PC-3 (cell line): ENCODE measurements at regions not wholly inside any gene's neighbourhood (a gene's known extent, or its start where the extent isn't known, plus 50 kb on each side); places are given as distances from the start of the nearest gene placed in this dataset.
"Not testable (repeated sequence)": the region's sequence is repeated elsewhere in the genome, so short reads cannot be mapped to it uniquely, and the experiment has no call there.

Experiments
- ATAC-seq: fragments of 200-7000 bp; cut with Tn5 transposase; 2 replicates; pipeline ENCODE4 v1.9.1; 2020; ENCODE audit warnings: mild to moderate bottlenecking, moderate library complexity
- BruUV-seq: library from RNA; stranded (reverse); fragments of 400-500 nt; replicated peaks from 2 replicates; lab custom pipeline; 2021; lab: Mats Ljungman, UMichigan
- CTCF ChIA-PET: fragments of 300-600 bp; sonication (Branson Sonifier 250); formaldehyde crosslinking; loops from one replicate; lab custom pipeline; 2022; ENCODE audit warnings: antibody characterized with exemption; lab: Charles Lee
- POLR2A ChIA-PET: fragments of 300-600 bp; sonication (Branson Sonifier 250); formaldehyde crosslinking; loops from one replicate; lab custom pipeline; 2022; ENCODE audit warnings: antibody characterized with exemption; ENCODE audit not compliant: unreplicated experiment; lab: Charles Lee
- DNase-seq: peaks from one replicate; pipeline ENCODE4 v3.0.0-alpha.2; 2015
- H2AFZ ChIP-seq: fragments of 300-600 bp; sonication (generic); 2 replicates; pipeline ENCODE4 v1.6.0; 2016; ENCODE audit warnings: antibody characterized with exemption, low read length
- H3F3A ChIP-seq: fragments of 300-600 bp; sonication (generic); one replicate; pipeline ENCODE4 v1.6.0; 2017; ENCODE audit warnings: antibody characterized with exemption, low read length, control low read depth, mild to moderate bottlenecking; ENCODE audit not compliant: unreplicated experiment
- H3K27ac ChIP-seq: fragments of 300-600 bp; sonication (generic); 2 replicates; pipeline ENCODE4 v1.5.1; 2016; ENCODE audit warnings: mild to moderate bottlenecking, low read length
- H3K27me3 ChIP-seq: fragments of 300-600 bp; sonication (generic); 2 replicates; pipeline ENCODE4 v1.6.1; 2016; ENCODE audit warnings: low read length, mixed read lengths
- H3K36me3 ChIP-seq: fragments of 300-600 bp; sonication (generic); 2 replicates; pipeline ENCODE4 v1.6.1; 2016; ENCODE audit warnings: low read depth, mixed run types, low read length, mixed read lengths
- H3K4me1 ChIP-seq: fragments of 300-600 bp; sonication (generic); 2 replicates; pipeline ENCODE4 v1.5.1; 2016; ENCODE audit warnings: low read length; ENCODE audit not compliant: insufficient read depth
- H3K4me2 ChIP-seq: fragments of 300-600 bp; sonication (generic); 2 replicates; pipeline ENCODE4 v1.6.0; 2016; ENCODE audit warnings: low read length
- H3K4me3 ChIP-seq: fragments of 300-600 bp; sonication (generic); 2 replicates; pipeline ENCODE4 v1.5.1; 2016; ENCODE audit warnings: mild to moderate bottlenecking, low read length, mixed read lengths
- H3K79me2 ChIP-seq: fragments of 300-600 bp; sonication (generic); 2 replicates; pipeline ENCODE4 v1.6.1; 2017; ENCODE audit warnings: low read length, mixed read lengths
- H3K9ac ChIP-seq: fragments of 300-600 bp; sonication (generic); 2 replicates; pipeline ENCODE4 v1.6.0; 2016; ENCODE audit warnings: mild to moderate bottlenecking, low read length
- H3K9me2 ChIP-seq: fragments of 300-600 bp; sonication (generic); replicated peaks from 2 replicates; pipeline ENCODE4 v1.6.1; 2016; ENCODE audit warnings: mixed run types, low read length, mixed read lengths
- H3K9me3 ChIP-seq: fragments of 300-600 bp; sonication (generic); 2 replicates; pipeline ENCODE4 v1.6.1; 2016; ENCODE audit warnings: low read length, mixed read lengths
- H4K20me1 ChIP-seq: fragments of 300-600 bp; sonication (generic); 2 replicates; pipeline ENCODE4 v1.6.1; 2016; ENCODE audit warnings: low read length, mixed read lengths
- EZH2 ChIP-seq: fragments of 300-600 bp; sonication (generic); IDR thresholded peaks from one replicate; pipeline ENCODE4 v1.6.1; 2017; ENCODE audit warnings: antibody characterized with exemption, mild to moderate bottlenecking, low read length; ENCODE audit not compliant: unreplicated experiment
- EZH2phosphoT487 ChIP-seq: fragments of 300-600 bp; sonication (generic); IDR thresholded peaks from 2 replicates; pipeline ENCODE4 v1.6.1; 2018; ENCODE audit warnings: mild to moderate bottlenecking, antibody characterized with exemption, low read length, borderline replicate concordance
- intact Hi-C: fragments of 100-400 bp; cut with micrococcal nuclease; formaldehyde crosslinking; loops from 2 replicates; pipeline ENCODE4 v1.9.0; 2023
- TF ChIP-seq, protein P1 (sequence below): fragments of 300-600 bp; sonication (generic); conservative IDR thresholded peaks from 2 replicates; pipeline ENCODE4 v1.5.1; 2017; ENCODE audit warnings: antibody characterized with exemption, low read depth, mild to moderate bottlenecking, low read length

GRCh38 chr2:21198637-21199036, 74.9 kb downstream of the TDRD15 start:
- H2AFZ ChIP-seq, result no peak overlapping the region
- ATAC-seq (no peak), DNase-seq (no peak)
- H3K4me2 ChIP-seq, result no peak overlapping the region
- peaks cover 21% of the 10 kb centered on the region; the same call in 1 of the 2 replicates for H3K27me3 ChIP-seq
- H4K20me1 ChIP-seq, result no peaks in the 10 kb centered on the region
- CTCF ChIA-PET, result no interaction called here
- no peaks in the 10 kb centered on the region for H3K79me2 ChIP-seq
- H3K4me3 ChIP-seq, result no peak overlapping the region
- BruUV-seq, result no TSS peak
- no peak overlapping the region for H3K27ac ChIP-seq
- H3K9me3 ChIP-seq, result no peaks in the 10 kb centered on the region
- no peak overlapping the region for H3K9ac ChIP-seq
- POLR2A ChIA-PET, result no interaction called here
- TF ChIP-seq EZH2 (no peak), EZH2phosphoT487 (no peak)
- TF ChIP-seq, protein P1, sequence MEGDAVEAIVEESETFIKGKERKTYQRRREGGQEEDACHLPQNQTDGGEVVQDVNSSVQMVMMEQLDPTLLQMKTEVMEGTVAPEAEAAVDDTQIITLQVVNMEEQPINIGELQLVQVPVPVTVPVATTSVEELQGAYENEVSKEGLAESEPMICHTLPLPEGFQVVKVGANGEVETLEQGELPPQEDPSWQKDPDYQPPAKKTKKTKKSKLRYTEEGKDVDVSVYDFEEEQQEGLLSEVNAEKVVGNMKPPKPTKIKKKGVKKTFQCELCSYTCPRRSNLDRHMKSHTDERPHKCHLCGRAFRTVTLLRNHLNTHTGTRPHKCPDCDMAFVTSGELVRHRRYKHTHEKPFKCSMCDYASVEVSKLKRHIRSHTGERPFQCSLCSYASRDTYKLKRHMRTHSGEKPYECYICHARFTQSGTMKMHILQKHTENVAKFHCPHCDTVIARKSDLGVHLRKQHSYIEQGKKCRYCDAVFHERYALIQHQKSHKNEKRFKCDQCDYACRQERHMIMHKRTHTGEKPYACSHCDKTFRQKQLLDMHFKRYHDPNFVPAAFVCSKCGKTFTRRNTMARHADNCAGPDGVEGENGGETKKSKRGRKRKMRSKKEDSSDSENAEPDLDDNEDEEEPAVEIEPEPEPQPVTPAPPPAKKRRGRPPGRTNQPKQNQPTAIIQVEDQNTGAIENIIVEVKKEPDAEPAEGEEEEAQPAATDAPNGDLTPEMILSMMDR, result no peak
- intact Hi-C loops, result no loop called here
- H3K9me2 ChIP-seq, result no peaks in the 10 kb centered on the region
- no peaks in the 10 kb centered on the region for H3F3A ChIP-seq
- H3K36me3 ChIP-seq, result no peaks in the 10 kb centered on the region
- no peaks in the 10 kb centered on the region for H3K4me1 ChIP-seq

GRCh38 chr2:21203976-21204375, 80.2 kb downstream of the TDRD15 start:
- no peak overlapping the region for H2AFZ ChIP-seq
- DNase-seq, result no peak
- TF ChIP-seq EZH2, result no peak
- TF ChIP-seq EZH2phosphoT487, result no peak
- TF ChIP-seq, protein P1, result no peak
- H3K79me2 ChIP-seq, result no peaks in the 10 kb centered on the region
- no peak for ATAC-seq
- H3K36me3 ChIP-seq, result no peaks in the 10 kb centered on the region
- H4K20me1 ChIP-seq, result no peaks in the 10 kb centered on the region
- ChIA-PET POLR2A (no interaction called here), CTCF (no interaction called here)
- no peaks in the 10 kb centered on the region for H3K9me2 ChIP-seq
- no peak overlapping the region for H3K27ac ChIP-seq
- no peak overlapping the region for H3K9ac ChIP-seq
- H3K9me3 ChIP-seq, result 0 out of 2 replicates have a peak, but pooled peaks cover 3% of the 10 kb centered on the region
- intact Hi-C loops, result no loop called here
- no peak overlapping the region for H3K4me2 ChIP-seq
- BruUV-seq, result no TSS peak
- no peaks in the 10 kb centered on the region for H3F3A ChIP-seq
- peaks cover 4% of the 10 kb centered on the region; the same call in 1 of the 2 replicates for H3K27me3 ChIP-seq
- H3K4me3 ChIP-seq, result no peak overlapping the region
- no peaks in the 10 kb centered on the region for H3K4me1 ChIP-seq

DNA sequence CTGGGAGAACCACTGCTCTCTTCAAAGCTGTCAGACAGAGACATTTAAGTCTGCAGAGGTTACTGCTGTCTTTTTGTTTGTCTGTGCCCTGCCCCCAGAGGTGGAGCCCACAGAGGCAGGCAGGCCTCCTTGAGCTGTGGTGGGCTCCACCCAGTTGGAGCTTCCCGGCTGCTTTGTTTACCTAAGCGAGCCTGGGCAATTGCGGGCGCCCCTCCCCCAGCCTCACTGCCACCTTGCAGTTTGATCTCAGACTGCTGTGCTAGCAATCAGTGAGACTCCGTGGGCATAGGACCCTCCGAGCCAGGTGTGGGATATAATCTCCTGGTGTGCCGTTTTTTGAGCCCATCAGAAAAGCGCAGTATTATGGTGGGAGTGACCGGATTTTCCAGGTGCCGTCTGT, 90.3 kb downstream of the TDRD15 start:
- H3K79me2 ChIP-seq, H4K20me1 ChIP-seq, H3K27me3 ChIP-seq, H3K4me1 ChIP-seq, H3K4me3 ChIP-seq, CTCF ChIA-PET, BruUV-seq, intact Hi-C loops, H3K9ac ChIP-seq, H2AFZ ChIP-seq, H3F3A ChIP-seq, H3K36me3 ChIP-seq, H3K9me3 ChIP-seq, POLR2A ChIA-PET, ATAC-seq, H3K27ac ChIP-seq, H3K9me2 ChIP-seq, DNase-seq, H3K4me2 ChIP-seq: not testable (repeated sequence)
